IMR-90 (cell line): ENCODE measurements at regions not wholly inside any gene's neighbourhood (a gene's known extent, or its start where the extent isn't known, plus 50 kb on each side); places are given as distances from the start of the nearest gene placed in this dataset.
A peak's percentile ranks its signal among the peaks of the same experiment; 100 is the strongest.

Experiments used
- ATAC-seq: fragments of 200-7000 bp; cut with Tn5 transposase; 2 replicates; pipeline ENCODE4 v1.9.1; 2020; ENCODE audit warnings: low read depth, mild to moderate bottlenecking, moderate library complexity
- BruUV-seq: library from RNA; stranded (reverse); fragments of 400-500 nt; replicated peaks from 2 replicates; lab custom pipeline; 2021; lab: Mats Ljungman, UMichigan
- CTCF ChIA-PET: fragments of 300-600 bp; formaldehyde crosslinking; extraction: SDS; loops from one replicate; lab custom pipeline; 2021; ENCODE audit warnings: antibody characterized with exemption; lab: Yijun Ruan, JAX
- POLR2A ChIA-PET: fragments of 300-600 bp; sonication (Branson Sonifier 250); formaldehyde crosslinking; loops from one replicate; lab custom pipeline; 2022; ENCODE audit warnings: antibody characterized with exemption; ENCODE audit not compliant: unreplicated experiment; lab: Charles Lee
- DNase-seq: peaks from one replicate; pipeline ENCODE4 v3.0.0; 2013
- H2AFZ ChIP-seq: replicated peaks from 2 replicates; pipeline ENCODE3; 2013; ENCODE audit warnings: low read length, mild to moderate bottlenecking; ENCODE audit not compliant: poor library complexity
- H2AK5ac ChIP-seq: 2 replicates; pipeline ENCODE4 v1.6.1; 2013; ENCODE audit warnings: low read depth, low read length, inconsistent platforms
- H2AK9ac ChIP-seq: replicated peaks from 2 replicates; pipeline ENCODE3; 2013; ENCODE audit warnings: mild to moderate bottlenecking, low read depth, low read length, moderate library complexity; ENCODE audit not compliant: poor library complexity
- H2BK120ac ChIP-seq: 2 replicates; pipeline ENCODE4 v1.6.1; 2013; ENCODE audit warnings: low read depth, low read length, inconsistent platforms
- H2BK15ac ChIP-seq: 3 replicates; pipeline ENCODE4 v1.6.1; 2013; ENCODE audit warnings: low read depth, low read length, inconsistent platforms
- H2BK20ac ChIP-seq: 2 replicates; pipeline ENCODE4 v1.6.1; 2013; ENCODE audit warnings: low read depth, mild to moderate bottlenecking, inconsistent platforms, low read length, moderate library complexity
- H2BK5ac ChIP-seq: 2 replicates; pipeline ENCODE4 v1.6.1; 2013; ENCODE audit warnings: mild to moderate bottlenecking, low read depth, low read length, inconsistent platforms; ENCODE audit not compliant: poor library complexity, severe bottlenecking
- H3K14ac ChIP-seq: replicated peaks from 2 replicates; pipeline ENCODE4 v1.6.1; 2013; ENCODE audit warnings: low read depth, low read length, inconsistent platforms
- H3K18ac ChIP-seq: 2 replicates; pipeline ENCODE4 v1.6.1; 2013; ENCODE audit warnings: low read depth, low read length, control low read depth
- H3K23ac ChIP-seq: 2 replicates; pipeline ENCODE4 v1.6.1; 2013; ENCODE audit warnings: low read depth, low read length, inconsistent platforms
- H3K27ac ChIP-seq: 2 replicates; pipeline ENCODE4 v1.5.1; 2013; ENCODE audit warnings: mild to moderate bottlenecking, control low read depth, low read length; ENCODE audit not compliant: insufficient read depth
- H3K27me3 ChIP-seq: 2 replicates; pipeline ENCODE4 v1.6.1; 2013; ENCODE audit warnings: low read length; ENCODE audit not compliant: control insufficient read depth, insufficient read depth
- H3K36me3 ChIP-seq: 2 replicates; pipeline ENCODE4 v1.6.1; 2013; ENCODE audit warnings: low read length, mixed read lengths; ENCODE audit not compliant: control insufficient read depth, insufficient read depth
- H3K4ac ChIP-seq: 2 replicates; pipeline ENCODE4 v1.6.1; 2013; ENCODE audit warnings: low read depth, low read length, inconsistent platforms
- H3K4me1 ChIP-seq: 2 replicates; pipeline ENCODE4 v1.6.1; 2013; ENCODE audit warnings: low read length, mixed read lengths; ENCODE audit not compliant: control insufficient read depth, insufficient read depth
- H3K4me2 ChIP-seq: 2 replicates; pipeline ENCODE4 v1.6.1; 2013; ENCODE audit warnings: low read depth, mild to moderate bottlenecking, control low read depth, low read length, moderate library complexity
- H3K4me3 ChIP-seq: 2 replicates; pipeline ENCODE4 v1.5.1; 2013; ENCODE audit warnings: low read depth, mild to moderate bottlenecking, control low read depth, low read length, moderate library complexity; ENCODE audit not compliant: insufficient read depth
- H3K56ac ChIP-seq: 2 replicates; pipeline ENCODE4 v1.6.1; 2013; ENCODE audit warnings: low read length, inconsistent platforms; ENCODE audit not compliant: insufficient read depth; ENCODE audit errors: extremely low read depth
- H3K79me1 ChIP-seq, 2 experiments: 2 replicates each; pipeline ENCODE4 v1.6.1; 2013; ENCODE audit warnings: low read length in 2 of 2, inconsistent platforms in 1 of 2, low read depth in 1 of 2
- H3K9ac ChIP-seq: 2 replicates; pipeline ENCODE4 v1.6.1; 2013; ENCODE audit warnings: low read depth, low read length, control low read depth
- H3K9me1 ChIP-seq: 2 replicates; pipeline ENCODE4 v1.6.1; 2013; ENCODE audit warnings: low read length, inconsistent platforms; ENCODE audit not compliant: insufficient read depth
- H3K9me3 ChIP-seq: 2 replicates; pipeline ENCODE4 v1.6.1; 2013; ENCODE audit warnings: low read length; ENCODE audit not compliant: control insufficient read depth, insufficient read depth
- H4K20me1 ChIP-seq: 2 replicates; pipeline ENCODE4 v1.6.1; 2013; ENCODE audit warnings: low read length, inconsistent platforms; ENCODE audit not compliant: insufficient read depth
- H4K5ac ChIP-seq: 2 replicates; pipeline ENCODE4 v1.6.1; 2013; ENCODE audit warnings: mild to moderate bottlenecking, low read depth, low read length, control low read depth
- H4K8ac ChIP-seq, 2 experiments: 2 replicates each; pipeline ENCODE4 v1.6.1; 2013; ENCODE audit warnings: low read depth in 2 of 2, low read length in 2 of 2, control low read depth in 1 of 2, inconsistent platforms in 1 of 2
- H4K91ac ChIP-seq: 2 replicates; pipeline ENCODE4 v1.6.1; 2013; ENCODE audit warnings: low read depth, low read length, inconsistent platforms; ENCODE audit not compliant: insufficient read depth
- CEBPB ChIP-seq: IDR thresholded peaks from 2 replicates; pipeline ENCODE4 v1.6.1; 2012; ENCODE audit warnings: low read depth, low read length, improper control_type of control experiment
- CHD1 ChIP-seq: IDR thresholded peaks from 2 replicates; pipeline ENCODE4 v1.6.1; 2012; ENCODE audit warnings: low read depth, low read length, improper control_type of control experiment
- FOS ChIP-seq: fragments of 150-350 bp; IDR thresholded peaks from 2 replicates; pipeline ENCODE4 v1.6.1; 2016; ENCODE audit warnings: low read depth, low read length
- NFE2L2 ChIP-seq: fragments of 150-350 bp; IDR thresholded peaks from 2 replicates; pipeline ENCODE4 v1.6.1; 2016; ENCODE audit warnings: low read depth, mild to moderate bottlenecking, low read length
- WGBS, 2 experiments: methylation state at CpG; one replicate each; pipeline versions ENCODE4 v1.1.5 to v1.1.7; 2013; ENCODE audit warnings: missing lambda C conversion rate in 2 of 2; ENCODE audit not compliant: insufficient read length in 1 of 2; ENCODE audit errors: extremely low coverage in 2 of 2; 5-methylcytosine and 5-hydroxymethylcytosine counted together
- dilution Hi-C: fragments of 300-500 bp; cut with HindIII; formaldehyde crosslinking; loops from one replicate; pipeline ENCODE4 v1.14.3; 2018; ENCODE audit warnings: low sequenced_read_pairs; ENCODE audit not compliant: unreplicated experiment
- in situ Hi-C: fragments of 300-500 bp; cut with MboI; formaldehyde crosslinking; loops from 3 replicates; pipeline ENCODE4 v1.14.3; 2019; ENCODE audit warnings: low sequenced_read_pairs, inconsistent platforms, mixed read lengths
- intact Hi-C: fragments of 100-400 bp; cut with micrococcal nuclease; formaldehyde crosslinking; loops from 2 replicates; pipeline ENCODE4 v1.10.0; 2022

DNA sequence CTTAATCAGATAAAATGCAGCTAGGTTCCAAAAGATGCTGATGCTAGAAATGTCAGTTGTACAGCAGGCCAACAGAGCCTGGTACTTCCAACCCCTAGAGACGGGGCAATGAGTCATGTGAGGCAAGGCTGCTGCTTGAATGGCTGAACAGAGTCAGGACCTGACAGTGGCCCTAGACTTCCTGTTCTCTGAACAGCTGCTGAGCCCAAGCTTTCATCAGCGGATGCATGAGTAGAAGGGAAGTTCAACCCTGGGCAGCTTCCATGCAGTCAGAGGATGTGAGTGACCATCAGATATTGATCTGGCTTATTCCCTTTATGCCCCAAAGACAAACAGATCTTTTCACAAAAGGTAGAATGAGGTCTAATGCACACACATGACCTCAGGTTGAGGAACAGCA, 282.9 kb upstream of the COL8A1 start:
- dilution Hi-C loops (no loop called here), intact Hi-C loops (no loop called here), in situ Hi-C loops (no loop called here)
- no peak overlapping the region for H3K56ac ChIP-seq
- H3K27me3 ChIP-seq, result no peaks in the 10 kb centered on the region
- H3K79me1 ChIP-seq, result no peaks in the 10 kb centered on the region
- no peak overlapping the region for H3K14ac ChIP-seq
- no peak overlapping the region for H4K5ac ChIP-seq
- no peak overlapping the region for H2AK5ac ChIP-seq
- TF ChIP-seq FOS (no peak), CHD1 (no peak), NFE2L2 (no peak), CEBPB (no peak)
- no peaks in the 10 kb centered on the region for H3K36me3 ChIP-seq
- H2BK15ac ChIP-seq, result no peak overlapping the region
- no peak overlapping the region for H3K4me2 ChIP-seq
- no TSS peak for BruUV-seq
- no peak overlapping the region for H3K18ac ChIP-seq
- no peak overlapping the region for H3K4ac ChIP-seq
- H3K9ac ChIP-seq, result no peak overlapping the region
- DNase-seq (no peak), ATAC-seq (no peak)
- H2BK5ac ChIP-seq, result no peak overlapping the region
- H3K9me3 ChIP-seq, result no peaks in the 10 kb centered on the region; the same call in 1 of the 2 replicates
- ChIA-PET POLR2A (no interaction called here), CTCF (interaction anchor here (0.5 kb wide), 1 partner anchor 9 kb away, joined by 3 read pairs; no protein-coding TSS in a partner anchor)
- no peaks in the 10 kb centered on the region; the same call in 1 of the 2 replicates for H3K9me1 ChIP-seq
- H2AK9ac ChIP-seq, result no peak overlapping the region
- H2BK120ac ChIP-seq, result no peak overlapping the region
- H2AFZ ChIP-seq, result peak overlapping the region; percentile 59
- no peaks in the 10 kb centered on the region for H3K4me1 ChIP-seq
- H4K91ac ChIP-seq, result no peak overlapping the region
- no peak overlapping the region for H3K4me3 ChIP-seq
- WGBS, 2 experiments, result no CpG with 5 or more reads among the region's 2 CpGs
- no peak overlapping the region for H2BK20ac ChIP-seq
- H4K8ac ChIP-seq, result no peak overlapping the region
- H3K23ac ChIP-seq, result no peak overlapping the region
- H4K20me1 ChIP-seq, result no peaks in the 10 kb centered on the region
- no peak overlapping the region for H3K27ac ChIP-seq
